Neural cell (in vitro differentiated cells): ENCODE measurements at regions not wholly inside any gene's neighbourhood (a gene's known extent, or its start where the extent isn't known, plus 50 kb on each side); places are given as distances from the start of the nearest gene placed in this dataset.
A peak's percentile ranks its signal among the peaks of the same experiment; 100 is the strongest.

ENCODE experiments used
- H2AFZ ChIP-seq: fragments of 200-600, 300-800 bp; sonication (generic), shearing (Covaris generic); 2 replicates; pipeline ENCODE4 v1.6.0; 2014; ENCODE audit warnings: low read depth, mild to moderate bottlenecking, antibody characterized with exemption, low read length, moderate library complexity
- H3F3A ChIP-seq: fragments of 200-600 bp; shearing (Covaris generic); 2 replicates; pipeline ENCODE4 v1.6.1; 2016; ENCODE audit warnings: mild to moderate bottlenecking, moderate library complexity, mixed read lengths, antibody characterized with exemption, low read length; ENCODE audit not compliant: insufficient read depth, poor library complexity, severe bottlenecking
- H3K27ac ChIP-seq: fragments of 200-600, 300-800 bp; sonication (generic), shearing (Covaris generic); 2 replicates; pipeline ENCODE4 v1.5.1; 2014; ENCODE audit warnings: mild to moderate bottlenecking, low read length, moderate library complexity
- H3K27me3 ChIP-seq: fragments of 300-800, 200-600 bp; sonication (generic), shearing (Covaris generic); 2 replicates; pipeline ENCODE4 v1.6.0; 2014; ENCODE audit warnings: mild to moderate bottlenecking, low read depth, low read length, moderate library complexity; ENCODE audit not compliant: insufficient read depth
- H3K36me3 ChIP-seq: fragments of 300-800, 200-600 bp; sonication (generic), shearing (Covaris generic); 2 replicates; pipeline ENCODE4 v1.5.1; 2014; ENCODE audit warnings: mild to moderate bottlenecking, antibody characterized with exemption, low read length, moderate library complexity; ENCODE audit not compliant: insufficient read depth
- H3K4me2 ChIP-seq: fragments of 300-800, 200-600 bp; sonication (generic), shearing (Covaris generic); 2 replicates; pipeline ENCODE4 v1.6.0; 2014; ENCODE audit warnings: mild to moderate bottlenecking, low read length
- H3K4me3 ChIP-seq: fragments of 300-800, 200-600 bp; sonication (generic), shearing (Covaris generic); 2 replicates; pipeline ENCODE4 v1.5.1; 2014; ENCODE audit warnings: mild to moderate bottlenecking, low read length, moderate library complexity
- H3K79me2 ChIP-seq: fragments of 200-600 bp; shearing (Covaris generic); replicated peaks from 2 replicates; pipeline ENCODE4 v1.6.0; 2014; ENCODE audit warnings: mild to moderate bottlenecking, low read length, moderate library complexity; ENCODE audit not compliant: insufficient read depth
- H3K9ac ChIP-seq: fragments of 300-800, 200-600 bp; sonication (generic), shearing (Covaris generic); 2 replicates; pipeline ENCODE4 v1.6.1; 2016; ENCODE audit warnings: mild to moderate bottlenecking, low read length, mixed read lengths
- H3K9me2 ChIP-seq: fragments of 200-600 bp; shearing (Covaris generic); 2 replicates; pipeline ENCODE4 v1.6.1; 2016; ENCODE audit warnings: mild to moderate bottlenecking, low read length, mixed read lengths; ENCODE audit not compliant: insufficient read depth
- H3K9me3 ChIP-seq: fragments of 200-600, 300-800 bp; sonication (generic), shearing (Covaris generic); 2 replicates; pipeline ENCODE4 v1.6.1; 2016; ENCODE audit warnings: mild to moderate bottlenecking, mixed run types, low read length, moderate library complexity, mixed read lengths
- H4K20me1 ChIP-seq: fragments of 200-600 bp; shearing (Covaris generic); 2 replicates; pipeline ENCODE4 v1.6.1; 2016; ENCODE audit warnings: mild to moderate bottlenecking, mixed run types; ENCODE audit not compliant: insufficient read depth
- CTCF ChIP-seq: fragments of 450-650 bp; IDR thresholded peaks from 2 replicates; pipeline ENCODE4 v1.5.1; 2014; ENCODE audit warnings: antibody characterized with exemption, mild to moderate bottlenecking, moderate library complexity; ENCODE audit not compliant: poor library complexity, severe bottlenecking
- EP300 ChIP-seq: fragments of 450-650 bp; conservative IDR thresholded peaks from 2 replicates; pipeline ENCODE4 v1.6.1; 2014; ENCODE audit warnings: antibody characterized with exemption, mild to moderate bottlenecking, moderate library complexity; ENCODE audit not compliant: poor library complexity, severe bottlenecking
- EZH2 ChIP-seq: fragments of 200-600, 300-800 bp; shearing (Covaris generic), sonication (generic); IDR thresholded peaks from 2 replicates; pipeline ENCODE4 v1.6.1; 2014; ENCODE audit warnings: antibody characterized with exemption, low read length, borderline replicate concordance, mild to moderate bottlenecking; ENCODE audit not compliant: insufficient read depth, poor library complexity, severe bottlenecking
- MXI1 ChIP-seq: fragments of 450-650 bp; conservative IDR thresholded peaks from 2 replicates; pipeline ENCODE4 v1.6.1; 2014; ENCODE audit warnings: antibody characterized with exemption, mild to moderate bottlenecking; ENCODE audit not compliant: poor library complexity, severe bottlenecking
- POLR2AphosphoS5 ChIP-seq: IDR thresholded peaks from 2 replicates; pipeline ENCODE4 v1.6.1; 2012
- RAD21 ChIP-seq: fragments of 450-650 bp; conservative IDR thresholded peaks from 2 replicates; pipeline ENCODE4 v1.6.1; 2014; ENCODE audit warnings: antibody characterized with exemption, mild to moderate bottlenecking, moderate library complexity
- REST ChIP-seq: IDR thresholded peaks from 2 replicates; pipeline ENCODE4 v1.6.1; 2012; ENCODE audit warnings: borderline replicate concordance
- SMC3 ChIP-seq: fragments of 450-650 bp; conservative IDR thresholded peaks from 2 replicates; pipeline ENCODE4 v1.6.1; 2014; ENCODE audit warnings: antibody characterized with exemption, mild to moderate bottlenecking, moderate library complexity; ENCODE audit not compliant: poor library complexity
- TAF1 ChIP-seq: IDR thresholded peaks from 2 replicates; pipeline ENCODE4 v1.6.1; 2012; ENCODE audit warnings: low read depth

- Histone ChIP-seq H3K9me3 (no peaks in the 10 kb centered on the region), H3K4me2 (no peak overlapping the region), H3K36me3 (no peaks in the 10 kb centered on the region), H3K9ac (no peak overlapping the region), H3F3A (no peaks in the 10 kb centered on the region), H4K20me1 (no peaks in the 10 kb centered on the region), H3K79me2 (no peaks in the 10 kb centered on the region), H3K4me3 (no peak overlapping the region), H3K9me2 (no peaks in the 10 kb centered on the region), H3K27ac (no peak overlapping the region), H3K27me3 (no peaks in the 10 kb centered on the region), H2AFZ (no peak overlapping the region)
- no peak for TF ChIP-seq SMC3
- no peak for TF ChIP-seq REST
- TF ChIP-seq POLR2AphosphoS5, result no peak
- TF ChIP-seq MXI1, result no peak
- TF ChIP-seq EP300, result no peak
- no peak for TF ChIP-seq RAD21
- TF ChIP-seq EZH2, result no peak
- TF ChIP-seq CTCF, result no peak
- no peak for TF ChIP-seq TAF1
Observed at GRCh38 chr3:43156812-43157455, 51.1 kb upstream of the POMGNT2 start.

GRCh38 chr3:43155464-43156121 lies 49.7 kb upstream of the POMGNT2 start:
- TF ChIP-seq POLR2AphosphoS5, result no peak
- TF ChIP-seq RAD21, result peak; percentile 62
- TF ChIP-seq TAF1, result no peak
- TF ChIP-seq CTCF, result peak; percentile 59
- no peak for TF ChIP-seq EZH2
- no peak for TF ChIP-seq MXI1
- TF ChIP-seq REST, result no peak
- TF ChIP-seq SMC3, result peak; percentile 70
- no peak for TF ChIP-seq EP300
- H3K9ac ChIP-seq, result no peak overlapping the region
- no peaks in the 10 kb centered on the region for H3K27me3 ChIP-seq
- H3K79me2 ChIP-seq, result no peaks in the 10 kb centered on the region
- H3K4me2 ChIP-seq, result no peak overlapping the region
- no peak overlapping the region for H2AFZ ChIP-seq
- no peak overlapping the region for H3K27ac ChIP-seq
- H3K9me2 ChIP-seq, result no peaks in the 10 kb centered on the region
- H3F3A ChIP-seq, result no peaks in the 10 kb centered on the region
- no peaks in the 10 kb centered on the region for H3K9me3 ChIP-seq
- no peak overlapping the region for H3K4me3 ChIP-seq
- no peaks in the 10 kb centered on the region for H4K20me1 ChIP-seq
- H3K36me3 ChIP-seq, result no peaks in the 10 kb centered on the region
